PC-9 (cell line): ENCODE measurements at regions not wholly inside any gene's neighbourhood (a gene's known extent, or its start where the extent isn't known, plus 50 kb on each side); places are given as distances from the start of the nearest gene placed in this dataset.
"Not testable (repeated sequence)": the region's sequence is repeated elsewhere in the genome, so short reads cannot be mapped to it uniquely, and the experiment has no call there.

Experiments
- BruUV-seq: library from RNA; stranded (reverse); fragments of 400-500 nt; replicated peaks from 2 replicates; lab custom pipeline; 2021; lab: Mats Ljungman, UMichigan
- CTCF ChIA-PET: fragments of 300-600 bp; sonication (Branson Sonifier 250); formaldehyde crosslinking; loops from one replicate; lab custom pipeline; 2022; ENCODE audit warnings: antibody characterized with exemption; lab: Charles Lee
- POLR2A ChIA-PET: fragments of 300-600 bp; sonication (Branson Sonifier 250); formaldehyde crosslinking; loops from one replicate; lab custom pipeline; 2022; ENCODE audit warnings: antibody characterized with exemption; ENCODE audit not compliant: unreplicated experiment; lab: Charles Lee
- DNase-seq, 2 experiments: peaks; one replicate each; pipeline versions ENCODE4 v3.0.0 to v3.0.0-alpha.2; 2015 to 2022; ENCODE audit warnings: mixed read lengths in 1 of 2
- H2AFZ ChIP-seq: fragments of 200-600 bp; sonication (generic); 2 replicates; pipeline ENCODE4 v1.8.1; 2017; ENCODE audit warnings: antibody characterized with exemption
- H3F3A ChIP-seq: fragments of 200-600 bp; sonication (generic); 2 replicates; pipeline ENCODE4 v1.8.1; 2017; ENCODE audit warnings: antibody characterized with exemption, mild to moderate bottlenecking, low read depth; ENCODE audit not compliant: insufficient read depth
- H3K27ac ChIP-seq: fragments of 200-600 bp; sonication (generic); 2 replicates; pipeline ENCODE4 v1.6.1; 2016; ENCODE audit warnings: mixed run types
- H3K27me3 ChIP-seq: fragments of 200-600 bp; sonication (generic); 2 replicates; pipeline ENCODE4 v1.6.1; 2016; ENCODE audit warnings: low read depth, mixed run types; ENCODE audit not compliant: insufficient read depth
- H3K36me3 ChIP-seq: fragments of 200-600 bp; sonication (generic); 2 replicates; pipeline ENCODE4 v1.6.1; 2016; ENCODE audit warnings: low read depth, mixed run types
- H3K4me1 ChIP-seq: fragments of 200-600 bp; sonication (generic); replicated peaks from 2 replicates; pipeline ENCODE4 v1.6.1; 2016; ENCODE audit warnings: mixed run types; ENCODE audit not compliant: insufficient read depth
- H3K4me2 ChIP-seq: fragments of 200-600 bp; sonication (generic); 2 replicates; pipeline ENCODE4 v1.6.1; 2017; ENCODE audit warnings: mixed run types
- H3K4me3 ChIP-seq: fragments of 200-600 bp; sonication (generic); 2 replicates; pipeline ENCODE4 v1.6.1; 2016; ENCODE audit warnings: mixed run types
- H3K79me2 ChIP-seq: fragments of 200-600 bp; sonication (generic); 2 replicates; pipeline ENCODE4 v1.6.1; 2017; ENCODE audit warnings: low read depth, mixed run types
- H3K9me2 ChIP-seq: fragments of 200-600 bp; sonication (generic); 2 replicates; pipeline ENCODE4 v1.8.1; 2017; ENCODE audit warnings: mild to moderate bottlenecking; ENCODE audit not compliant: insufficient read depth
- H3K9me3 ChIP-seq: fragments of 200-600 bp; sonication (generic); 2 replicates; pipeline ENCODE4 v1.8.1; 2016; ENCODE audit warnings: low read depth; ENCODE audit not compliant: insufficient read depth
- H4K20me1 ChIP-seq: fragments of 200-600 bp; sonication (generic); 2 replicates; pipeline ENCODE4 v1.8.1; 2017; ENCODE audit not compliant: insufficient read depth
- intact Hi-C: fragments of 100-400 bp; cut with micrococcal nuclease; formaldehyde crosslinking; loops from one replicate; pipeline ENCODE4 v1.10.0; 2022; ENCODE audit not compliant: unreplicated experiment

DNA sequence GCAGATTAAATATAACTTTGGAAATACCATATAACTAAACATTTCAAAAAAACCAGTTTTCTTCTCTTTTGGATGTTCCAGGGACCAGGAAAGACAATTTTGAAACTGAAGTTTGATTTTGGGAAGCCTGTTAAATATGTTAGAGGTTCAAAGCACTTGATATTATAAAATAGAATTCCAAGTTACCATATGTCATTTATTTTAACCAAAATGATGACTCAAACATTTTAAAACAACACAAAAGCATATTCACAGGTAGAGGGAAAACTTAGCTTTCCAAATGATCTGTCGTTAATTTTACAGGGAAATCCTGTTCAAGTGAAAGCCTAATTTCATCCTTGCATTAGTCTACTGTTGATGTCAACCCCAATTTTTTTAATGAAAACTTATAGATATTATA, 575.3 kb upstream of the TPTE start:
- CTCF ChIA-PET, H3K9me3 ChIP-seq, BruUV-seq: not testable (repeated sequence)

DNA sequence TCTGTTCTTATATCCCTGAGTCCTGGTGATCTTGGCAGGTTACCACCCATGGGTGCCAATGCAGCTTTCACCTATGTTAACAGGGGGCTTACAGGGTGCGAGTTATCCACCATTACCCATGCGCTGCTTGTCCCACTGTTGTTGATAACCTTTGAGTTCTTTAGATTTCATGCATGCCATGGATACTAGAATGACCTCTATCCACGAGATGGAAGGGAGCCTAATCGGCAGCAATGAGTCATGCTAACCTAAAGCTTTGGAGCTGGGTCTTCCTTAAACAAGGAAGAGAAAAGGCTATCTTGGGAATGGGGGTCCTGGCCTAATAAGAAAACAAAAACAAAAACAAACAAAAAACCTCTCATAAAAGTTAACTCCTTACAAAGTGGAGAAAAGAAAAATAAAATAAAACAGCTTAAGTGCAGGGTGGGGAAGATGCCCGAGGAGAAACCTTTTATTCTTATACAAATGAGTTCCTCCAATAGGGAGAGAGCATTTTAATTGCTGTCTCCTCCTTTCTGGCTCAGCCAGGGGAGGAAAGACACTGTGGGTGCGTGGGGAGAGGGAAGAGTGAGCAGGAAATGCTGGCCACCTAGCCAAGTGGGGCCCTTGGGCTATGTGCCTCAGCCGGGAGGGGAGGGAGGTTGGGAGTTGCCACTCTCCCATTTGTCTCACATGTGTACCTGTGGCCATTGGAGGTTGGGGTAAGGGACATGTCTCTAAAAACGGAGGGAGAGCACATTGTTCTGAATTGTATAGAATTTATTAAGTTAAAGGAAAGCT, 571.7 kb upstream of the TPTE start:
- H3K4me2 ChIP-seq, H3K9me2 ChIP-seq, BruUV-seq, H3K79me2 ChIP-seq, H3K27me3 ChIP-seq, DNase-seq, intact Hi-C loops, H4K20me1 ChIP-seq, H3K27ac ChIP-seq, H3K9me3 ChIP-seq, H3K4me1 ChIP-seq, CTCF ChIA-PET, H3F3A ChIP-seq, POLR2A ChIA-PET, H3K4me3 ChIP-seq, H2AFZ ChIP-seq, H3K36me3 ChIP-seq: not testable (repeated sequence)

More for the DNA sequence above, 575.3 kb upstream of the TPTE start:
- POLR2A ChIA-PET, H3K9me2 ChIP-seq, H3F3A ChIP-seq, H3K4me2 ChIP-seq, DNase-seq, H3K36me3 ChIP-seq, H3K4me3 ChIP-seq, H4K20me1 ChIP-seq, H3K79me2 ChIP-seq, H3K27ac ChIP-seq, intact Hi-C loops, H3K27me3 ChIP-seq, H3K4me1 ChIP-seq, H2AFZ ChIP-seq: not testable (repeated sequence)

DNA sequence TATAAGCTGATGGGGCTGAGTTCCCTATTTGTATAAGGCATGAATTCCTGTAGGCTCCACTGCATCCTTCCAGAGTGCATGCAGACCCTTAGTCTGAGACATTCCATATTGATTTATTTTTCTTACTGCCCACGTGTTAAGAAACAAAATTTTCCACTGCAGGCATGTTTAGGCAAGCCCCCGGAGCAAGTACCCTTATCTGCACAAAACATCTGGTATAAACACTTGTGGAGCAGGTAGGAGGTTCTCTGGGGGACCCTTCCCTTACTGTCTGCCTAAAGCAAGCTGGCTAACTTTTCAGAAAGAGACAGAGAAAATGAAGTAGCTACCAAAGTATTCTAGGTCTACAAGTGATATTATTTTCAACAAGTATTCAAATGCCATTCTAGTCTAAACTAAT, 571.0 kb upstream of the TPTE start:
- H3F3A ChIP-seq, BruUV-seq, H3K36me3 ChIP-seq, intact Hi-C loops, H3K4me3 ChIP-seq, H3K27me3 ChIP-seq, POLR2A ChIA-PET, CTCF ChIA-PET, H2AFZ ChIP-seq, H3K27ac ChIP-seq, H3K9me2 ChIP-seq, H4K20me1 ChIP-seq, H3K79me2 ChIP-seq, H3K4me2 ChIP-seq, DNase-seq, H3K4me1 ChIP-seq, H3K9me3 ChIP-seq: not testable (repeated sequence)

DNA sequence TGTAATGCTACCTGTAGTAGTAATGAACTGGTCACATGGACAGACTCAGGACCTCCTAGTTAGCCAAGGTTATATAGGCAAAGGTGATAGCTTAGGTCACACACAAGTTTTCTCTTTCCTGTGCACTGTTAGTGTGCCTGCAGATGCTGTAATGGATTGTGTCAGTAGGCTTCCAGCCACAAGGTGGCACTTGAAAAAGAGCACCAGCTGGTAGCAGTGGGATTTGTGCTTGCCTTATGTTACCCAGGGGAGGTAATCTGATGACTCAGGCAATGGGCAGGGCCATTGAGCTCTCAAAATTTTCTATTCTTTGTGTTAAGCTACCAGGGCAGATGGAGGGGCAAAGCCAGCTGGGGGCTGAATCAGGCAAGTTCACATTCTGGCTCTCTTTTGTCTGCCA, 562.6 kb upstream of the TPTE start:
- H3K4me2 ChIP-seq, H3K4me1 ChIP-seq, POLR2A ChIA-PET, H3K36me3 ChIP-seq, H3K9me3 ChIP-seq, DNase-seq, H3K9me2 ChIP-seq, intact Hi-C loops, CTCF ChIA-PET, H3F3A ChIP-seq, H3K27me3 ChIP-seq, H3K79me2 ChIP-seq, H3K4me3 ChIP-seq, H2AFZ ChIP-seq, BruUV-seq, H4K20me1 ChIP-seq, H3K27ac ChIP-seq: not testable (repeated sequence)

DNA sequence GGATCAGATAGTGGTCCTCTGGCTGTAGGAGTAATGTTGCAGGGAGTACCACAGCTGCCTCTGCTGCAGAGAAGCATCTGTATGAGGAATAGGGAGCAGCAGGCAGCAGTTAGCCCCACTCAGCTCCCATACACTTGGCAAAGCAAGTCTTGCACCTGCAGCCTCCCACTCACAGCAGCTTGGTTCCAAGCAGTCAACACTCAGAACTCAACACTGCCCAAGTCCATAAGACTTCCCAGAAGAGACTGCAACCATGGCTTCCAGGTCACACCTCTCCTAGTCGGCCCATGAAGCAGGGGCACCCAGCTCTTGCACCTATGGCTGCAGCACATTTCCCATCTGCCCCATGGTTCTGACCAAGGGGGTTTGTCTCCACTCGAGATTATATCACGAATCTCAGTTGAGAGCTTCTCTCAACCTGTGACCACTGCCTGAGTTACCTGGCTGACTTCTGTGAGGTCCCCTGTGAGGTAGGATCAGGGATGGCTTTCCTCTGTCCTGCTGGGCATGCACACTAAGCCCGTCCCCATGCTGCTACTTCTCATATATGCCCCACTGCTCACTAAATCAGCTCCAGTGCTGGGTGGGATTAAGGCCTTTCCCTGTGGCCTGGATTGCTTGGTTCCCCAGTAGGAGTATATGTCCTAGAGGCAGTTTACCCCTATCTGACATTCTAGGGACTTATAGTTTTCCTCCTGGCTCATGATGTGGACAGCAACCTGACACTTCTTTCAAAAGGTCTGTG, 562.0 kb upstream of the TPTE start:
- H3K27ac ChIP-seq, H3F3A ChIP-seq, H3K4me1 ChIP-seq, H3K4me3 ChIP-seq, H4K20me1 ChIP-seq, H3K9me3 ChIP-seq, H2AFZ ChIP-seq, DNase-seq, H3K9me2 ChIP-seq, POLR2A ChIA-PET, CTCF ChIA-PET, BruUV-seq, H3K36me3 ChIP-seq, H3K79me2 ChIP-seq, H3K27me3 ChIP-seq, intact Hi-C loops, H3K4me2 ChIP-seq: not testable (repeated sequence)

DNA sequence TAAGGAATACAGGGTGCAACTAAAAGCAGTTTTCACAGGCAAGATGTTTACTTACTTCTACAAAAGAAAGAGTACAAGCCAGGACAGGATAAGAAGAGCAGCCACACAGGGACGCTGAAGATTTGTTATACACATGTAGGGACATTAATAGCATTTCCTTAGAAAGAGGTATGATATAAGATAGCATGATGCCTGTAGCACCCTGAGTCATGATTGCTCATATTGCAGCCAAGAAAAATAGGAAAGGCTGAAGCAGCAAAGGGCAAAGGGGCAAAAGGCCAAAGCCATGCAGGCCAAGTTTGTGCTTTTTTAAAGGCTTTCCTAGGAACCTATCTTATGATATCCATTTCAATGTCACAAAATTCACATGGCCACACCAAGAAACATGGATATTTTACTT, 552.0 kb upstream of the TPTE start:
- H3K27me3 ChIP-seq, H3K9me2 ChIP-seq, H3F3A ChIP-seq, H3K4me2 ChIP-seq, H3K27ac ChIP-seq, CTCF ChIA-PET, H3K4me1 ChIP-seq, H3K9me3 ChIP-seq, POLR2A ChIA-PET, DNase-seq, H4K20me1 ChIP-seq, BruUV-seq, H2AFZ ChIP-seq, intact Hi-C loops, H3K4me3 ChIP-seq, H3K79me2 ChIP-seq, H3K36me3 ChIP-seq: not testable (repeated sequence)

DNA sequence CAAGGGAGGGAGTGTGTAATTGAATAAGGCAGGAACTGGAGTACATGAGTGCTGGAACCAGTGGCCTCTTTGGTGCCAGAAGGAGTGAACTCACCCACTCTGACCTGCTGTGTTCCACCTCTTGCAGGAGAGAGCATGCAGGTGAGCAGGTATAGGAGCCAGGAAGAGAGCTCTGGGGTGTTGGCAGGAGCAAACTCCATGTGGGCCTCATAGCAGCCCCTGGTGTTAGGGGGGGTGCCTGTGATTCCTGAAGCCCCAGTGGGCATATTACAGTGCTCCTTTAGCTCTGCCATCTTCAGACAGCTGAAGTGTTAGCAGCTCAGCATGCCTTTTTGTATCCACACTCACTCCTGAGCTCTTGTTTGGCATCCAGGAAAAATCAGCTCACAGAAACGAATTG, 549.4 kb upstream of the TPTE start:
- H3F3A ChIP-seq, H3K36me3 ChIP-seq, H4K20me1 ChIP-seq, H2AFZ ChIP-seq, H3K4me1 ChIP-seq, H3K4me3 ChIP-seq, H3K9me3 ChIP-seq, BruUV-seq, intact Hi-C loops, POLR2A ChIA-PET, H3K4me2 ChIP-seq, H3K27me3 ChIP-seq, H3K79me2 ChIP-seq, H3K27ac ChIP-seq, DNase-seq, H3K9me2 ChIP-seq, CTCF ChIA-PET: not testable (repeated sequence)
